GM18519 (cell line): ENCODE measurements at regions not wholly inside any gene's neighbourhood (a gene's known extent, or its start where the extent isn't known, plus 50 kb on each side); places are given as distances from the start of the nearest gene placed in this dataset.
"Not testable (repeated sequence)": the region's sequence is repeated elsewhere in the genome, so short reads cannot be mapped to it uniquely, and the experiment has no call there.

ENCODE experiments used
- ATAC-seq: cut with Tn5 transposase; IDR thresholded peaks from one replicate; pipeline ENCODE4 v1.9.1; 2021; ENCODE audit warnings: mild to moderate bottlenecking, moderate library complexity; ENCODE audit not compliant: unreplicated experiment, low FRiP score

GRCh38 chr6:3900744-3901336, 51.7 kb downstream of the FAM50B start:
- ATAC-seq: no peak

DNA sequence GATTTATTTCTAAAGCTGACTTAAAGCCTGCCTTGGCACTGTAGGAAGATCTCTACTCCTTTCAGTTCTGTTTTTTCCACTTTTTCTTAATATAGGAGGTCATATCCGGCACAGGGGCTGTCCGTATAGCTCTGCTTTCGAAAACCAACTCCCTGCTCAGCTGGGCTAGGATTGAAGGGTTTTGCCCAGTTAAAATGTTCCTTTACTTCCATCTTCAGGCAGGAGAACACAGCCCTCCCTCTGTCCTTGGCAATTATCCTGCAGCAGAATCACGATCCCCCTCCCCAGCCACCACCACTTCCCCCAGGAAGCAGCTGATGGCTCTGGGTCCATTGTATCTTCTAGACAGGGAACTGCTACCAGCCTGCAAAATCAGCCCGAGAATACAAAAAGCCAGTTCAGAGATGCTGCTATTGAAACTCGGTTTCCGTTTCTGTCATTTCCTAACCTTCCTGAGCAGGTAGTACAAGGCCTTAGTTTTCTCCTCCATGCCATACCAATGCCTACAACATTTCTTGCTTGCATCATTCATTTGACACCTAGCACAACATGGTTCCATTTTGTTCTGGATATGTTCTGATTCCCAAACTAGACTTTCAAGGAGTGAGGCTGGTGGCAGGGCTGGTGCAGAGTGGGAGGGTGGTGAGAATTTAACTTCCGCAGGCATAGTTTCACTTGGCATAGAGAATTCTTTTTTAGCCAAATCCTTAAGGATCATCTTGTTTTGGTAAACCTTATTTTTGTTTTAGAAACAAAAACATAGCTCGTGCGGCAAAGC, 53.9 kb downstream of the FAM50B start:
- no peak for ATAC-seq

DNA sequence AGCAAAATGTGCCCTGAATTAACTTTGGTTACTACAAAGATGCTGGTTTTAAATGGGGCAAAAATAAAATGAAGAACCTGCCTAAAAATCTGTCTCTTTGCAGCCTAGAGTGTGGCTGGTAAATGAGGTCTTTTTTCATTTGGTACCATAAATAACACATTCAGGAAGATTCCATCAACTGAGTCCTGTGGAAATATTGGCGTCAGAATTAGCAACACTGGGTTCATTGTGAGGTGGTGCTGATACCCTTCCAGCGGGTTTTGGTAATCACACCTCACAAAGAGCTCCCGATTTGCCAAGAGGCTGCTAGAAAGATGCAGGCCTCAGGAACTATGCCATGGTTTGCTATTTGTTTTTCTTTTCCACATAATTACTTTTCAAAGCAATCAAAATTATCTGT, 55.3 kb downstream of the FAM50B start:
- ATAC-seq: no peak

DNA sequence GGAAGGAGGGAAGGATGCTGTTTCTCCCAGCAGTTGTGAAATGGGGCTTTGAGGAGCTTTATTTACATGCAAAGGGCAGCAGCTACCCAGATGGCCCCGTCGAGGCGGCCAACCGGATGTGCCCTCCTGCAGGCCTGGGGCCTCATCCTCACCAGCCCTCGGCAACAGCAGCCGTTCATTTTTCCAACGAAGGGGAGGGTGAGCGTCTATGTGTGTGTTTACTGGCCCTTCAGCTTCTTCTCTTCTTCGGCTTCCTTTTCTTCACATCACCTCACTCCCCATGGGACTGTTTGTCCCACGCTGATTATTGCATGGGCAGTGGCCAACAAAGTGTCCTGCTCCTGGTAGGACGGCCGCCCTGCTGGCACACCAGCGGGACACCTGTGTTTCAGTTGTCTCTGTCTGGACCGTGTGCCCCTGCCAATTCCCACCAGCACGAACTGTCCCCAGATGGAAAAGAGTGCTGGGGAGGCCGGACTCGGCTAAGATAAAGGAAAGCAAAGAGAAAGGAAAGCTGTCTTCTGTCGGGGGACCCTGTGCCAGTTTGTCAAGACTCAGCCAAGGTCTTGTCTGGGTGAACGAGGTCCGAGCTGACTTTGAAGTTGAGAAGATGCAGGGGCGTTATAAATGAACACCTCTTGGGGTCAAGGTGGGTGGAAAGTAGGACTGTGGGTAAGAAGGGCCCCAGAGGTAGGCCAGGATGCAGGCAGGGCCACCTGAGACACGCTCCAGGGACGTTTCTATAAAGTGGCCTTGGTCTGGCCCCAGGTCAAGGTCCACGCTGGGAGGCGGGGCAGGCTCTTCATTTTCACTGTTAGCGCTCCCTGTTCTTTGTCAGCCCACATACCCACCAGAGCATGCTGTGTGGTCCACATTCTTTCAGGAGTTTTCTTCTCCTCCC, 57.0 kb downstream of the FAM50B start:
- no peak for ATAC-seq

GRCh38 chr6:3906846-3907151, 57.6 kb downstream of the FAM50B start:
- no peak for ATAC-seq

DNA sequence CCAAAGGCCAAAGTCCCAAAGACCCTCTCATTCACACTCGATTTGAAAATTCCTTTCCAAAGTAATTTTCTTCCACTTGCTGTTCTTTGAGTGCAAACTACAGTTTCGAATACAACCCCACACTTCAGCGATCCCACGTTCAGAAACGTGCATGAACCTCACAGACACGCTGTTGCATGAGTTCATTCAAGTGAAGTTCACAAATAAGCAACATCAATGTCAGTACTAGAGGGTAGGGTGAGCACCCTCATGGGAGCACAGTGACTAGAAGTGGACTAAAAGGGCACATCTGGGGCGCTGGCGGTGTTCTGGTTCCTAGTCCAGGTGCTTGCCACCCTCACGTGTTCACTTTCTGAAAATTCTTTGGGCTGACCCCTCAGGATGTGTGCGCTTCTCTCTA, 59.0 kb downstream of the FAM50B start:
- ATAC-seq: no peak

GRCh38 chr6:3908961-3909360, 59.8 kb downstream of the FAM50B start:
- ATAC-seq: no peak

DNA sequence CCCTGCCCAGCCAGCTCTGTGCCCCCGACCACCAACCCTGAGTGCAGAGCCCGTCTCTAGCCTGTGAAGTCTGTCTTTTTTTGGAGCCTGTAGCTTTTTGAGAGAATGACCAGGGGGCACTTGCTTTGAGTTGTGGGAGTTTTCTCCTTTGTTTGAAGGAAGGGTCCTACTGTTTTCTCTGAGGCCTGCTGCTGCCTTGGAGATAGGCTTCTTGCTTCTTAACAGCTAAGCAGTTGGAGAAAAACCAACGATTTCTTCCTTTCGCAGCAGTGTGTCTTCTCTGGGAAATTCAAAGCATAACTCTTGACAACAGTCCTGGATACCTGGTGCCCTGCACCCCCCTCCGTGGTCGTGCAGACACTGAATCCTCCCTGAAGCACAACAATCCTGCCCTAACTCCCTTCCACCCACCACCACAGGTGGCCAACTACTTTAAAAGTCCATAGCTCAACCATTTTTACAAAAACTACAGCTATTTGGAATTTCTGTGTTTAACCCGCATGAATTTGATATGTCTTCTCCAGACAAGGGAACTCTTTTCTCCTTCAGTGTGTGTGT, 61.0 kb downstream of the FAM50B start:
- ATAC-seq: no peak

GRCh38 chr6:3911130-3911529, 62.0 kb downstream of the FAM50B start:
- no peak for ATAC-seq

DNA sequence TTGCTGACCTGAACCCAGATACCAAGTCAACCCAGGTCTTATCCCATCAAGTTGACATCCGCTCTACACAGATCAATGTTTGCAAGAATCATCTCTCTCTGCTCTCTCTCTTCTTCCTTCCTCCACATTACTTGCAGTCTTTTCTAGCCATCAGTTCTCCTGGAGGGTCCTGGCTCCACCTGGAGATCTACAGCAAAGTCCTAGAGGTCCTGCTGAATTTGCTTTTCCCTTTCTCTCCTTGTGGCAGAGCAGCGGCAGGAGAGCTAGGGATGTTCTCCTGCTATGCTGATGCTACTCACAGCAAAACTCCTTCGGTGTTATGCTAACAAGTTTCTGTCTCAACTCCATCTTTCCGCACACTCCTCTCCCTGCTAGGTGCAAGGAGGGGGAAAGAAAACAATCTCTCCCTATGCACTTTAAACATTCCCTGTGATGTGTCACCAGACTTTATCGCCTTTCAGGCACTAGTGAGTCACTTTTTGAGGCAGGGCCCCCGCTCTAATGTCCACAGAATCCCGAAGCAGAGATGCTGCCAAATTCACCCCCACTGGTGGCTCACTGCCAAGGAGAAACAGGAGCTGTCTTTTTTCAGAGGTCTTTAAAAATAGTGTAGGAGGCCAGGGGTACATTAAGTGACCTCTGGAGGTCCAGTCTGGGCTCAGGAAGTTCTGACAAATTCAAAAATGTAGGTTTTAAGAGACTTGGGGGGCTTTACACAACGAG, 62.6 kb downstream of the FAM50B start:
- no peak for ATAC-seq

GRCh38 chr6:3912361-3913076, 63.3 kb downstream of the FAM50B start:
- ATAC-seq: no peak

DNA sequence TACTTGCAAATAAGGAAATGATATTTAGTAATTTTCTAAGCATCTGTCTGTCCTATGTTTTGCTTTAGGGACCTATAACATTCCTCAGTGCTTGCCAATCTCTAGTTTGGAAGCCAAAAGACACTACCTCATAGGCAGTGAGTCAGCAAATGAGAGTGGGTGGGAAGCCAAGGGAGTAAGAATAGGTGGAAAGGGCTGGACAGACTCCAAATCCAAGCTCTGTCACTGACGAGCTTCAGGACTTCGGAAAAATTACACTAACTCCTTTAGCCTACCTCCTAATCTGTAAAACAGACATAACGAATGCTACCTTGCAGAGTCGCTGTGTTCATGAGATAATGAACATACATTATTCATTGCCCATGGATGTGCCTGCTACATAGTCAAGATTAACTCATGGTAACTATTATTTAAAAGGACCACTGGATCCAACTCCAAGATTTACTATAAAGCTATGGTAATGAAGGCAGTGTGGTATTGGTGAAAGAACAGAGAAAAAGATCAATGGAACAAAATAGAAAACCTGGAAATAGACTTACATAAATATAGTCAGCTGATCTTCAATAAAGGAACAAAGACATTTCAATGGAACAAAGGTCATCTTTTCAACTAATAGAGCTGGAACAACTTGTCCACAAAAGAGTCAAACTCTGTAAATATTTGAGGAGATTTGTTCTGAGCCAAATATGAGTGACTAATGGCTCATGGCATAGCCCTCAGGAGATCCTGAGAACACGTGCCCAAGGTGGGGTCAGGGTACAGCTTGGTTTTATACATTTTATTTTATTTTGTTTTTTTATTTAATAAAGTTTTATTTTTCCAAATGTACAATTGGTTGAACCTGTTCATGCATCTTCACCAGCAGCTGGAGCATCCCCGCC, 64.1 kb downstream of the FAM50B start:
- ATAC-seq: no peak

- ATAC-seq: no peak
Measured at GRCh38 chr6:3913958-3914337, 64.8 kb downstream of the FAM50B start.

DNA sequence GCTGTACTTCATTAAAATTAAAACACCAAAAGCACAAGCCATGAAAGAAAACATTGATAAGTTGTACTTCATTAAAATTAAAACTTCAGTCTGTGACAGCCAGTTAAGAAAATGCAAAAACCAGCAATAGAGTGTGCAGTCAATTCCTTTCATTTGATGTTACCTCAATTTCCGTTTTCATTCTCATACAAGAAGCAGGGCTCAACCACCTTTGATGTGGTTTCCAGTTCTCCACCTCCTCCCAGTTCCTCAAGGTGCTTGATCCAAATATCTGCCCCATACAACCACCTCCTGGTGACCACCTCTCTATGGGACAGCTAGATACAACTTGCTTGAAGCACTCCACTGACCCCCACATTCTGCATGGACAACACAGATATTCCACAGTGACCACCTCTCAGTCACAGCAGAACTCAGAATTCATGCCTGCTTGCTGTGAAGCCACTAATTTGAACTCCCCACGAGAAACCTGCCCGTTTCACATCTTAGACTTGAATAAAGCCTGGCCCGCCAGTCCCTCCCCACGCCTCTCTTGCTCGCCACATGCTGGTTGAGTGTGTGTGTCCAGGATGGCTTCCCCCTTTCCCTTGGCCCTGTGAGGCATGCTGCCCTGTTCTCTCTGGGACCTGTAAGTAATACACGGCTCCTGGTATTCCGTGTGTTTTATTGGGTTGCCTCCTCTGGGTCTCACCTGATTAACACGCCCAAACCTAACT, 66.1 kb downstream of the FAM50B start:
- ATAC-seq: no peak

GRCh38 chr6:3916211-3916610, 67.0 kb downstream of the FAM50B start:
- no peak for ATAC-seq

GRCh38 chr6:3916749-3917148, 67.6 kb downstream of the FAM50B start:
- ATAC-seq: not testable (repeated sequence)

DNA sequence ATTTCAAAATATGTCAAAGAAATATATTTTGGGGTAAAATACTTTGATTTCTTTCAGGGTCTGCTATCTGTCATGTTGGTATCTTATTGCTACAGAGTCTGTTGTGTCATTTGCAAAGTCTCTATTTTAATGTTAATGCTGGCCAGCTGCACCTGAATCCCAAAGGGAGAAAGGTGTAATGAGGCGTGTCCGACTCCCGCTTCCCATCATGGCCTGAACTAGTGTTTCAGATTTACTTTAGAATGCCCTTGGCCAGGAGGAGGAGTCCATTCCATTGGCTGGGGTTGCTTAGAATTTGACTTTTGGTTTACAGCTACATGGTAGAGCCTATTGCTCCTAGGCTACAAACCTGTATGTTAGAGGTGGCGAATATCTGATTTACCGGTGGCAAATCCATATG, 69.3 kb downstream of the FAM50B start:
- ATAC-seq: no peak

GRCh38 chr6:3919130-3919628, 70.0 kb downstream of the FAM50B start:
- ATAC-seq: no peak
